ENCODE measurements at regions not wholly inside any gene's neighbourhood (a gene's known extent, or its start where the extent isn't known, plus 50 kb on each side); places are given as distances from the start of the nearest gene placed in this dataset.
"Not testable (repeated sequence)": the region's sequence is repeated elsewhere in the genome, so short reads cannot be mapped to it uniquely, and the experiment has no call there.

DNA sequence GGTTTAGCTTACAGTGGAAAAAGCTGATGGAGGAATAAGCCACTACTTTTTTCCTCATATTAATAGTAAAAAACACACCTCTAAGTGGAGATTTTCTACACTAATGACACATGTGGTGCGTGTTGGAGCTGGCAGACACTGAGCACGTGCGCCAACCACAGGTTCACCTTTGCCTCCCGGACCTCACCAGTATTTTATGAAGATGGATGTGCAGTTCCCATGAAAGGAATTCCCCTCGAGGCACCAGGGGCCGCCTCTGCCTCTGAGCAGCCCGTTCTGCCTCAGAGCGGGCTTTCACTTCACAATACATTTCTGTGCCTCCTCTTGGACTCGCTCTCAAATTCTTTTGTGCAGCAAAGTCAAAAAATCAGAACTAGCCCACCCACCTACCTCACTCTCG lies 477.5 kb upstream of the ADARB2 start:
- no peak for DNase-seq

DNA sequence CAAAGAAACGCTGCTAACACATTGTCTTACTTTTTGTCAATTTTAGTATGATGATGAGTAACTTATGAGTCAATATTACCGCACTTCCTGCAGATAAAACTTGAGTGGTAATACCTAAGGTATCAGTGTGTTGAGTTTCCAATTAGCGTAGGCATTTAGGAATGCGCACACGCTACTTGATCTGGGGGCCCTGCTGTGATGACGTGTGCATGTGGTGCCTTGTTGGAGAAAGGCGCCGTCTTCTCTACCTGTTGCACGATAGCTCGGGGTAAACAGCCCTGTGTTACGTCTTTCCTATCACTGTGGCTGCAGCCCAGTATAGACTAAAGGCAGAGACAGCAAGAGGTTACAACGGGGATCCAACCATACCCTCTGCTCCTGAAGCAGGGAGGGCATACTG lies 476.8 kb upstream of the ADARB2 start:
- no peak for DNase-seq

DNA sequence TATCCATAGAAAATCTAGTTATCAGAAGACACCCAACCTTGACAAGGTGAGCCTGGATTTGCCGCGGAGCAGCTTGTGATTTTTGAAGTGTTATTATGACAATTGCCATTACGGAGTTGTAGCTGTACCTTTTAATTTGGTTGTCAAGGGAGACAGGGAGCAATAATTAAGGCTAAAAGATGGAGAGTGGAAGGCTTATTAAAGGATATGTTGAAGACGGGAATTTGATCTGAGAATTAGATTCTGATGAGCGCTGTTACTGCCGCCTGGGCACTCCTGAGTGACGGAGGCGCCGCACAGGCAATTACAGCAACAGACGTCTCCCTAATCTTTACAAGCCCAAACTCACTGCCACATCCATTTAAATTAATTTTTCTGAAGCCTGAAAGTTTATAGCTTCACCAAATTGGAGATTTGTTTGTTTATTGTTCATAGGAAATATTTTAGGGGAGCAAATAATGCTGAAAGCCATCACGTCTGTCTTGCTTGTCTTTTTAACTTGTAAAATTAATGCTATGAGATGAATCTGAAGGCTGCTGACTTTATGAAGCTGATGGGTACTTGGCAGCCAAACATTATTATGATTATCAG lies 475.0 kb upstream of the ADARB2 start:
- DNase-seq = no peak

DNA sequence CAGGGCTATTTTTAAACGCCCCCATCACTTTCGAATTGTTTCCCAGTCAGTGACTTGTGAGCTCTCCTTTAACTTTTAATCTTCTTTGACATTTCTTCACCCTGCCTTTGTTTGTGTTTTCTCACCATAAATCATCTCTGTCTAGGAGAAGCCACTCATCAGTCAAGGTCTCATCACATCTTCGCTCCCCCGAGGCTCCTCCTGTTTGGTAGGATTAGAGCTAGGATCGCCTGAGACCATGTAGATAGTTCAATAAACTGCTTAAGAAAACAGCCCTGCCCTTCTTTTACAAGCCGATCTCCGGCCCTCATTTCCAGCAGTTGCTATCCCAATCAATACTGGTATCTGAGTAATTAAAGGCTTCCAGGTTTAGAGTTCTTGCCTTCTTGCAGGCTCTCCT lies 472.8 kb upstream of the ADARB2 start:
- no peak for DNase-seq

DNA sequence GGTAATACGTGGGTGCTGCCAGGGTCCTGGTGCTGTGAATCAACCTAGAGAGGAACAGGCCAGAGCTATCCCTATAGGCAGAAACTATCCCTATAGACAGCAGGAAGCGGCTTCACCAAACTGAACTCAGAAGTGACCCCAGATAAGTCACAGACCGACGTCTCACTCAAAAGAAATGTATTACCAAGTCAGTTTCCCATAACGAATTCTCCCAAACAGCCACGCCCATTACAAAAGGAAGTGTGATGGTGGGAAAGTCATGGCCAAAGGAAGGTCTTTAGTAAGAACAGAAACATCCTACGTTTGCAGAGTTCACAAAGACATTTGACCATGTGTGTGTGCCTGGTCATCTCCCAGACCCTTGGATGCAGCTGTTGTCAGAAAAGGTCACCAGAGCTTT lies 470.8 kb upstream of the ADARB2 start:
- DNase-seq = no peak

DNA sequence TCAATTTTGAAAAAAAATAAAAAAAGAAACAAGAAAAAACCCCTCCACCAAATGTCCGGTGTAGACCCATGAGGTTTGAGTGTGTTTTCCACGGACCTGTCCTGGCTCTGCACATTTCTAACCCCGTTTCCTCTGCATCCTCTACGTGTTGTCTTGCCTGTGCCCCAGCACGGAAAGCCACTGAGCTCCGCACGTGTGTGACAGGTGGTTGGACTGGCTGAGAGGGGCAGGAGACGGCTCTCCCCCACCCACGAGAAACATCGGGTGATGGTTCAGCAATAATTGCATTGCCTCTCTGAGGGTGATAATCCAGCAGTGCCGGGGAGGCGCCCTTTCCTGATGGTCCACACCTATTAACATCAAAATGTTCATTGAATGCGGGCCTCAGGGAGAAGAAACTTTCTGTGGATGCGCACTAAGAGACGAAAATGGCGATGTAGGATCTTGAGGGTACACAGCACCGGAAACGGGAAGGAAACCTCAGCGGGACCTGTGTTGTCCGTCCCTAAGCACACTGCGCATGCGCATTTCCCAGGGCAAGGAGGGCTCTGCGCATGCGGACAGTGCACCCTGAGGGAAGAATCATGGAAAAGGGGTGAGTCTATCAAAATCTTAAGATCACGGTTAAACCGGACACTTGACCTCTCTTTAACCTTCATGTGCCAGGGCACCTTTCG lies 470.1 kb upstream of the ADARB2 start:
- no peak for DNase-seq

DNA sequence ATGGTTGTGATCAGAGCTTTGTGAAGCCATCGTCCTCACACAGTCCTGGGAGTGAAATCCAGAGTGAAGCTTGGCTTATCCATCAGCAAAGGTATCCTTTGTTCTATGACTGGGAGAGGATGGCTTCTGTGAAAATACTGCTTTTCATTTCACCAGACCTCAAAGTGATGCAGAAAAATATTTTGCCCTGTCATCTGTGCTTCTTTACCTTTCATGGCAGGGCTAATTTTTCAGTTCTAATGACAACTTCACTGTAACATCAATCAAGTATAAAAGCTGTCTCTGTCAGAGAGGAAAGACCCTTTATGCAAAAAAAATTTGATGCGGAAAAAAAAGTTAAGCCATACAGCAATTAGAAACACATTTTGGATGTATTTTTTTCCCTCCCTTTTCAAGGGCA lies 468.1 kb upstream of the ADARB2 start:
- DNase-seq = no peak

DNA sequence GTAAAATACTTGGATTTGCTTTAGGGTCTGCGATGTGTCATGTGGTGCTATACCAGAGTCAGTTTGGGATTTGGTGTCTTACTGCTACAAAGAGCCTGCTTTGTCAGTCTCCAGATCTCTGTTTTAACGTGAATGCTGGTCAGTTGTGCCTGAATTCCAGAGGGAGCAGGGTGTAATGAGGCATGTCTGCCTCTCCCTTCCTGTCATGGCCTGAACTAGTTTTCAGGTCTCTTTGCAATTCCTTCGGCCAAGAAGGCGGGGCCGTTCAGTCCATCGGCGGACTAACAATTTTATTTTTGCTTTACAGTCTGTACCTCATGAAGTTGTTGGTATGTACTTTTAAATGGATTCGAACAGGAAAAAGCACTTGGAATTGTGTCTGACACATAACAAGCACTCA lies 465.1 kb upstream of the ADARB2 start:
- no peak for DNase-seq

DNA sequence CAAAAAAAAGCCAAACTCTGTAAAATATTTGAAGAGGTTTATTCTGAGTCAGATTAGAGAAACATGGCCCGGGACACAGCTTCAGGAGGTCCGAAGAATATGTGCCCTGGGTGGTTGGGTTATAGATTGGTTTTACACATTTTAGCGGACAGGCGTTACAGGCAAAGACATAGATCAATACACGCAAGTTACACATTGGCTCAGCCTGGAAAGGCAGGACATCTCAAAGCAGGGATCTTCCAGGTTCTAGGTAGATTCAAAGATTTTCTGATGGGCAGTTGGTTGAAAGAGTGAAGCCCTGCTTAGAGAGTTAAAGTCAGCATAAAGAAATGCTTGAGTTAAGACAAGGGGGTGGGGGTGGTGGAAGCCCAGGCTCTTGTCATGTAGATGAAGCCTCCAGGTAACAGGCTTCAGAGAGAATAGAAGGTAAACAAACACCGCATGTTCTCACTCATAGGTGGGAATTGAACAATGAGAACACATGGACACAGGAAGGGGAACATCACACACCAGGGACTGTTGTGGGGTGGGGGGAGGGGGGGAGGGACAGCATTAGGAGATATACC lies 464.3 kb upstream of the ADARB2 start:
- DNase-seq = no peak

DNA sequence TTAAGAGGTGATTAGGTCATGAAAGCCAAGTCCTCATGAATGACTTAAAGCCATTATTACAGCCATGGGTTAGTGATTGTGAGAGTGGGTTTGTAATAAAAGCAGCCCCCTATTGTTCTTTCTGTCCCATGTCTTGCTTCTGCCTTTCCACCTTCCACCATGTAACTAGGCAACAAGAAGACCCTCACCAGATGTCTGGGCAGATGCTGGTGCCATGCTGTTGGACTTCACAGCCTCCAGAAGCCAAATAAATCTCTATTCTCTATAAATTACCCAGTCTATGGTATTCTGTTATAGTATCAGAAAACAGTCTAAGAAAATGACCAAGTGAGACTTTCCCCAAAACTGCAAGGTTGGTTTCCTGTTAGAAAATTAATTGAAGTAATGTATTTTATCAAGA lies 460.3 kb upstream of the ADARB2 start:
- DNase-seq = no peak

DNA sequence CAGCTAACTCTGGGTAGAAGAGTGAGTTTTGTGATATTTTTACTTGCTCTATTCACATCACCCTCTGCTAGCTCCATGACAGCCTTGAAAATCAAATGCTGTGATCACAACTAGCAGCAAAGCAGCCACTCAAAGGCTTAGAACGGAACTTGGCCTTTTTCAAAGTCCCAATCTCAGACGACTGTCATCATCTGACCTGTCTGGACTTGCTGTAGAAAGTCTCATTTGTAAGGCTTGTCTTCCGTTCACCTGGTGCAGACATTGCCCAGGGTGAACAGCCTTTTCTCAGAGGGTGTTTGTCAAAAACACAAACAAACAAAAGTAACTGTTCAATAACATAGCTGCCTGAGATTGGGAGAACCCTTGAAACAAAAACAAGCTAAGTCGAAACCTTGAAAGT lies 458.9 kb upstream of the ADARB2 start:
- no peak for DNase-seq

DNA sequence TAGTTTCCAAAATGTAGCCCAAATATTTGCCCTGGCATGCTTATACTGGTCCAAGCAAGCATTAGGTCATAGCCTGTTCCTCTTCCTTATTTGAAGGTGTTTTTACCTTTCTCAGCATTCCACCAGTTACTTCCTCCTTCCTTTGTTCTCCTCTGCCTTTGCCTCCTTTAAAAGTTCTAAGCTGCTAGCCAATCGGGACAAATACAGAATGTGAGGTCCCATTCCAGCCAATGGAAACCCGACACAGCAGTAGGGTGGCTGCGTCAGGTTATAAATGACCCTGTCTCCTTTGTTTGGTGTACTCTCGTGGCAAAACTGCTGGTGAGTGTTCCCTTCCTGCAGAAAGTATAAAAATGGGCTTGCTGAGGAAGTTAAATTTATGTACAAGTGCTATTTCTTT lies 452.0 kb upstream of the ADARB2 start:
- DNase-seq = not testable (repeated sequence)

DNA sequence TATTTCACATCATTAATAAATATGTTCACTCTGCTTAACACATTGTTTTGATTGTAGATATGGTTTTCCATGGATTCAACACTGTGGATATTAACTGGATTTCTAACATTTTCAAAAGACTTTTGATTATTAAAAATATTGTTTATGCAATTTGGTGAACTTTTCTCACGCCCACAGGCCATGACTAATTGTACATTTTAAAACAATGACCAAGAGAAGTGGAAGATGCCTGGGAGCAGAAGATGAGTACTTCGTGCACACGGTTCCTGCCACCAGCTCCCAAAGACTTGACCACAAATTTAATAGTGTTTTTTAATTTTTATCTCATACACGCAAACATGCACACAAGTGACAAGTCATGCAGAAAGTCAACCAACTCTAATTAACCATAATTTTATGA lies 451.0 kb upstream of the ADARB2 start:
- no peak for DNase-seq

DNA sequence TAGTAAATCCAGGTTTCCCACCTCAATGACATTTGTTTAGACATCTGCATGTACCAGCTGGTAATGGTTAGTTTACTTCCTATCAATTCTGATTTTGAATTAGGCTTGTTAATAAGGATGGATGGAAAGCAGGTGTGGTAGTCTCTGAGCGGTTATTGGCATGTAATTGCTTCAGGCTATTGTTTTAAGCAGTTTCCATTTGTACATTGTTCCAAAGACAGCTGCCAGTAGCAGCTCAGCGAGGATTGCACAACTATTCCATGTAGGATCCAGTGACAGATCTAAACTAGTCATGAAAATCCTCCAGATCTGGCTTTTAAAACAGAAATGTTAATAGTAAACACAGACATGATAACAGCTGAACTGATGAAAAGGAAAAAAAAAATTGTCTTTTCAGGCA lies 436.0 kb upstream of the ADARB2 start:
- DNase-seq = no peak

DNA sequence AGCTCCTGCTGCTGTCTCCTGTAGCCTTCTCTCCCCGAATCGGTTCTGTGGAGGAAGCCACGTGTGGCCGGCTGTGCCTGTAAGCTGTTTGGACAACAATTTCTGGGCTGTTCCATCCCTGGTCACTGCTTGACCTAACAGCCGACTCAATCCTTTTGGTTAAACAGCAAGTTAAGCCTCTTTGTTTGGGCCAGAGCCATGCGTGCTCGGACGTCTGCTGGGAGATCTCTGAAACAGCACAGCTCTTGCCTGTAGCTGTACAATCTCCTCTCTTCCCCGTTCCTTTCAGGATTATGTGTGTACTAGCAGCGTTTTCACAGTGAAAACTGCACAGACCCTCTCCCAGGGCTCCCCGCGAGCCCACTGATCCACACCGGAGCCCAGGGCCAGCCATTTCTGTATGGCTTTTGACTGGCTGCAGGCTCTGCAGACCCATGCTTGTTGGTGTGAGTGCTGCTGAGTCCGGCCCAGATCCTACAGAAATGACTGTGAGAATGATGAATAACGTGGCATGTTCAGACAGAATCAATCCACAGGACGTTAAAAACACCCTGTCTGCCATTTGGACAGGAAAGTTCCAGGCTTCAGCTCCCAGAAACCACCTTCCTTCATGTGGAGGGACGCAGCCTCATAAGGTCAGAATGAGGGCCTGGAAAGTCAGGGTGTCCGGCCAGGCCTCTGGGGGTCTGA lies 428.6 kb upstream of the ADARB2 start:
- no peak for DNase-seq

DNA sequence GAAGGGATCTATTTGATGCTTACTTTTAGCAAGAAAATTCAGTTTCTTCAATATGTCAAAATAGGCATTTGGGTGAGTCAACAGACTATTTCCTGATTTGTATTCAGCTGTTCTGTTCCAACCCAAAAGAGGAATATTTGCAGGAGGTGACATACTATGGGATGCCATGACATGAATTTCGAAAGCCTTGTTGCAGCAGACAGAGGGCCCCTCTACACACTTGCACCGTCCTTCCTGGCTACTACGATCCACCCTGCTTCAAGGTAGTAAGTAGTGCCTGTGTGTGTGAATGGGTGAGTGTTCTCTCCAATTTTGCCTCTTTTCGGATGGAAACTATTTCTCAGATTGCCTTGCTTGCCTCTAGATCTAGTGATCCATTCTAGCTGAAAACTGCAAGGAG lies 413.0 kb upstream of the ADARB2 start:
- DNase-seq = no peak

DNA sequence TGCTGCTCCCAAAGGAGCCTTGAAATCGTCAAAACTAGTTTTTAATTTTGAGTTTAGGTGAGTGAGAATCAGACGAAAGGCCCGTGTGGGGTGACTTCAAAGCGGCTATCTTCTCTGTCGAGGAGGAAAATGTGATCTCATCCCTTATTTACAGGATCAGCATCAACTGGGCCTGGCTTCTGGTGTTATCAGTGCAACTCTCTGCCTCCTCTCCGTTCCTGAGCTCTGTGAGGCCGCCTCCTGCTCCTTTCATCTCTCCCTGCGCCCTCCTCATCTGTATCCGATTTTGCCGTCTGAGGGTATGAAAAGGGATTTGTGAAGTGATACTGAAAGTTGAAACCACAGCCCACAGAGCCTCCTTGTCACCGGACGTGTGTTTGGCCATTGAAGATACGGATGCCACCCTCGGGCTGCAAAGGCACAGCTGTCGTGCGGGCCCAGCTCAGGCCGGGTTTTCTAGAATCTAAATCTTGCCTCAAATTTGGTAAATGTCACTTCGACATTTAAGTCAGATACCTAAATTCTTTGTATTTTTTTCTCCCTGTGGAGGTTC lies 408.7 kb upstream of the ADARB2 start:
- no peak for DNase-seq

DNA sequence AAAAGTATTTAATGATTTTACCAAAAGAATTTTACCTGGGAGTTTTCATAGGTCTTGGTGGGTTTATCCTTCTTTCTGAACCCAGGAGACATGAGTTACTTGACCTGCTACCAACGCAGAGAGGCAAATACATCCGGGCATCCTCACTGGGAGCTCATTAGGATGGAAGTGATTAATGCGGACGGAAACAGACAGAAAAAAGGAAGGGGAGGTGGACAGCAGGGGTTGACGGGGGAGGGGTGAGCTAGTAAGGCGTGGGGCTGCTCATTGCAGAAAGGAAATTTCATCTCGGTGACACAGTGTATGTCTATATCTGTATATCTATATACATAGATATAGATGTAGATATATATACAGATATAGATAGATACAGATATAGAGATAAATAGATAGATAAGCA lies 408.2 kb upstream of the ADARB2 start:
- DNase-seq = no peak

DNA sequence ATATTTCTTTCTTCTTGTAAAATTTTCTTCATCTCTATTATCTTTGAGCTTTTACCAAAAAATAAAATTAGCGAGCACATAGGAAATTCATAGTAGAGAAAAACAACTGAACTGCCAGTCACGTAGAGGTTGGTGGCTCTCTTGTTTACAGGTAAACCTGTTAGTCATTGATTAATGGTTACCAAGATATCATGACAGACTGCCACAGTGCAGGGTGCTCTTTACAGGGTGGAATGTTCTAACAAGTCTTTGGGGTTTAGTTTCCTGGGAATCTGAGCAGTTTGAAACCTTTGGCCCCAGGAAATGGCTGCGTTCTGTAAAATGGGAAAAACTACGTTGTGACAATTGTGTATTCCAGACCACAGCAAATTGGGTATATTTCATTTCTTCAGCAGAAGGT lies 407.3 kb upstream of the ADARB2 start:
- no peak for DNase-seq

DNA sequence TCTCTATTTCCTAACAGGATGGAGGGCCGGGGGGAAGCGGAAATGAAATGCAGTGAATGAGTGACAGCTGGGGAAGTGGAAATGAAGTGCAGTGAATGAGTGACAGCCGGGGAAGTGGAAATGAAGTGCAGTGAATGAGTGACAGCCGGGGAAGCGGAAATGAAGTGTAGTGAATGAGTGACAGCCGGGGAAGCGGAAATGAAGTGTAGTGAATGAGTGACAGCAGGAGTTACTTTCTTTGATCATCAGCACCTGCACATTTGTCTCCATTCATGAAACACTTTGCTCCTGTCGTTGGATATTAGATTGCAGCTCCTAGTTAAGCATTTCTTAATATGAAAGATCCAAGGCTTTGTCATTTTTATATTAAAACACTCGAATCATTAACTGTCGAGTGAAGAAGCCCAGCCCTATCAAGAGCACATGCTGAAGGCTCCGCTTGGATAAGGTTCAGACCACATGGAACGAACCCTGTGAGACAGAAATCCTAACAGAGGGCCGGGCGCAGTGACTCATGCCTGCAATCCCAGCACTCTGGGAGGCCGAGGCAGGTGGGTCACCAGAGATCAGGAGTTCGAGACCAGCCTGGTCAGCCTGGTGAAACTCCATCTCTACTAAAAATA lies 406.0 kb upstream of the ADARB2 start:
- DNase-seq = no peak

DNA sequence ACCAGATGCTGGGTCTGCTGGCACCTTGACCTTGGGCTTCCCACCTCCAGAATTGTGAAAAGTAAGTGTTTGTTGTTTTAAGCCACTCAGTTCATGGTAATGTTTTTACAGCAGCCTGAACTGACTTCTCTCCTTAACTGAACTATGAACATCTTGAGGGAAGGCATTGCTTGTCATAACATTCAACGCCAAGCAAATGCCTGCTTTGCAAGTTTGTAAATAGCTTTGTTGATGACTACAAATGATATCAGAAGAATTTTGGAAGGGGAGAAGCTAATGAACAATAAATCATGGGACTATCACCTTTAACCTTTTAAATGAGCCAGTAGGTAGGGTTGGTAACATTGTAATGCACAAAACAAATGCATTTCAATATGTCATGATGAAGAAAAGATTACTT lies 402.4 kb upstream of the ADARB2 start:
- no peak for DNase-seq

DNA sequence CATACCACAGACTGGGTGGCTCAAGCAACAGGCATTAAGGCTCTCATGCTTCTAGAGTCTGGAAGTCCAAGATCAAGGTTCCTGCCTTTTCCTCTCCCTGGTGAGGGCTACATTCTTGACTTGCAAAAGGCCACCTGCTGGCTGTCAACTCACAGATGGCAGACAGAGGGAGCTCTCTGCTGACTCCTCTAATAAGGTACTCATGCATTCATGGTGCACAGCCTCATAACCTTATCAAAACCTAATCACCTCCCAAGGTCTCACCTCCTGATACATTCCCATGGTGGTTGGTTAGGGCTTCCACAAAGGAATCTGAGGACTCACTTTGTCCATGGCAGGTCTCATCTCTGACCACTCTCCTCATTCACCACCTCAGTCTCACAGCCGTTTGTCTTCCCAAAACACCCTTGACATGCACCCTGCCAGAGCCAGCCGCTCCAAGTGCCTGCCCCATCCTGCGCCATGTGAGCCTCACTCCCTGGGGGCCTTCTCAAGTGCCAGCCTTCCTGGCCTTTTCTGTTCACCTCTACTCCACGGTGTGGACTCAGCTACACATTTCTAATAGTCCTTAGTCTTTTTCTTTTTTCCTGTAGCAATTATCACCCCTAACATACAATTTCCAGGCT lies 400.3 kb upstream of the ADARB2 start:
- no peak for DNase-seq

DNA sequence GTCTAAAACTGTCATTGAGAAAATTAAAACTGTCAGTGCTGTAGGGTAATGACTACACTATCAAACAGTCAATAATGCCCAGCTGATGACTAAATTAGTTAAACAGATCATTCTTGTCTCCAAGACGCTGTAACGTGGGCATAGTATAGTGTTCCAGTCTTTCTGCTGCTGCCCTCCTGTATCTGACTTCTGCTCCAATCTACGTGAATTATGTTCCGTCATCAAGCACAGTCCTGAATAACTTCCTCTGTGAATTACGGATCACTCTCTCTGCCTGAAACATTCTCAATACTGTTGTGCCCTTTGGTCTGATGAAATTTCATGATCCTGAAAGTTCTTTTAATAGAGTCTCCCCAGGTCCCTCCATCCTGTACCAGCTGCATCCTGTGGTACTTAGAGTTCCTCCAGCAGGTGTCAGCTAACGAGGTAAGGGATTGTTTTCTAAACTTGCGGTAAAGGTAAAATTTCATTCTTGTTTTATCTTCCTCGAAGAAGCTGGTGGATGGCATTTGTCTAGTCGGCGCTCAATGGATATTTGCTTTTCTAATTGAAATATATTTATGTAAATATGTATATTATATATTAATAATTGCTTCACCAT lies 393.5 kb upstream of the ADARB2 start:
- DNase-seq = no peak
